SKM-1 treated with dmso at 0.1 percent for 144 hours (cell line): ENCODE measurements at regions not wholly inside any gene's neighbourhood (a gene's known extent, or its start where the extent isn't known, plus 50 kb on each side); places are given as distances from the start of the nearest gene placed in this dataset.

ENCODE experiments used
- DNase-seq: peaks from one replicate; lab custom pipeline; 2025; ENCODE audit not compliant: unreplicated experiment; lab: John Stamatoyannopoulos, UW

GRCh38 chr14:49467091-49467490, 119.1 kb downstream of the RPS29 start:
- no peak for DNase-seq

- DNase-seq, result no peak
Observed at GRCh38 chr14:49464885-49465284, 121.3 kb downstream of the RPS29 start.

- no peak for DNase-seq
Observed at GRCh38 chr14:49463146-49463545, 123.0 kb downstream of the RPS29 start.

GRCh38 chr14:49461529-49462401, 124.4 kb downstream of the RPS29 start:
- DNase-seq, result peak; percentile 24

GRCh38 chr14:49460662-49461061, 125.5 kb downstream of the RPS29 start:
- no peak for DNase-seq

- DNase-seq, result no peak
Observed at GRCh38 chr14:49456589-49456988, 129.6 kb downstream of the RPS29 start.

- DNase-seq, result no peak
Observed at GRCh38 chr14:49451938-49452337, 134.2 kb downstream of the RPS29 start.

- DNase-seq, result no peak
Observed at GRCh38 chr14:49449749-49450148, 136.4 kb downstream of the RPS29 start.

- no peak for DNase-seq
Observed at GRCh38 chr14:49447540-49448107, 138.6 kb downstream of the RPS29 start.

GRCh38 chr14:49446801-49447200, 139.4 kb downstream of the RPS29 start:
- DNase-seq, result no peak

- DNase-seq, result no peak
Observed at GRCh38 chr14:49438256-49438770, 147.9 kb downstream of the RPS29 start.

- DNase-seq, result no peak
Observed at GRCh38 chr14:49428076-49428475, 158.1 kb downstream of the RPS29 start.

GRCh38 chr14:49427117-49427516, 159.1 kb downstream of the RPS29 start:
- no peak for DNase-seq

- no peak for DNase-seq
Observed at GRCh38 chr14:49425921-49426320, 160.3 kb downstream of the RPS29 start.

GRCh38 chr14:49424436-49425331, 161.5 kb downstream of the RPS29 start:
- no peak for DNase-seq

GRCh38 chr14:49420201-49420600, 166.0 kb downstream of the RPS29 start:
- no peak for DNase-seq

- no peak for DNase-seq
Observed at GRCh38 chr14:49418789-49419188, 167.4 kb downstream of the RPS29 start.

GRCh38 chr14:49417790-49418189, 168.4 kb downstream of the RPS29 start:
- DNase-seq, result no peak

- DNase-seq, result no peak
Observed at GRCh38 chr14:49408187-49408933, 177.8 kb downstream of the RPS29 start.

GRCh38 chr14:49405291-49405690, 180.9 kb downstream of the RPS29 start:
- DNase-seq, result no peak

GRCh38 chr14:49401373-49401772, 184.8 kb downstream of the RPS29 start:
- no peak for DNase-seq
